WTC11 (cell line): ENCODE measurements at regions not wholly inside any gene's neighbourhood (a gene's known extent, or its start where the extent isn't known, plus 50 kb on each side); places are given as distances from the start of the nearest gene placed in this dataset.

ENCODE experiments used
- ATAC-seq: fragments of 200-7000 bp; cut with Tn5 transposase; 2 replicates; pipeline ENCODE4 v1.10.0; 2021; ENCODE audit warnings: mild to moderate bottlenecking, moderate library complexity
- CTCF ChIA-PET: fragments of 300-600 bp; sonication (Branson Sonifier 250); formaldehyde crosslinking; loops from one replicate; lab custom pipeline; 2021; ENCODE audit warnings: antibody characterized with exemption; lab: Charles Lee
- POLR2A ChIA-PET: fragments of 350-600 bp; sonication (Branson Sonifier 250); formaldehyde crosslinking; loops from one replicate; lab custom pipeline; 2021; ENCODE audit warnings: antibody characterized with exemption; lab: Charles Lee
- DNase-seq: peaks from one replicate; pipeline ENCODE4 v3.0.0; 2021; ENCODE audit warnings: low spot score
- H3K27ac Mint-ChIP-seq: 2 replicates; pipeline ENCODE4 v1.8.0; 2021; ENCODE audit warnings: mixed read lengths
- H3K27me3 Mint-ChIP-seq: 2 replicates; pipeline ENCODE4 v1.8.0; 2021; ENCODE audit warnings: low read depth, mild to moderate bottlenecking, moderate library complexity, mixed read lengths
- H3K36me3 Mint-ChIP-seq: 2 replicates; pipeline ENCODE4 v1.8.0; 2021; ENCODE audit warnings: mixed read lengths
- H3K4me1 Mint-ChIP-seq: 2 replicates; pipeline ENCODE4 v1.8.0; 2022; ENCODE audit warnings: mixed read lengths
- H3K4me3 Mint-ChIP-seq: 2 replicates; pipeline ENCODE4 v1.8.0; 2021; ENCODE audit warnings: mild to moderate bottlenecking, moderate library complexity, mixed read lengths
- H3K9me3 Mint-ChIP-seq: 2 replicates; pipeline ENCODE4 v1.8.0; 2021; ENCODE audit warnings: mixed read lengths
- CBFB ChIP-seq: sonication (generic); formaldehyde crosslinking; IDR thresholded peaks from 2 replicates; pipeline ENCODE4 v1.8.1; 2022; ENCODE audit warnings: mild to moderate bottlenecking, low read depth, missing genetic modification reagents
- CREB1 ChIP-seq: sonication (generic); formaldehyde crosslinking; IDR thresholded peaks from 2 replicates; pipeline ENCODE4 v1.8.0; 2023; ENCODE audit warnings: mild to moderate bottlenecking, missing genetic modification reagents
- CREM ChIP-seq: sonication (generic); formaldehyde crosslinking; IDR thresholded peaks from 2 replicates; pipeline ENCODE4 v1.8.1; 2022; ENCODE audit warnings: mild to moderate bottlenecking, missing genetic modification reagents, moderate library complexity
- ETV6 ChIP-seq: sonication (generic); formaldehyde crosslinking; IDR thresholded peaks from 2 replicates; pipeline ENCODE4 v1.8.1; 2022; ENCODE audit warnings: mild to moderate bottlenecking, missing genetic modification reagents
- FOXP1 ChIP-seq: sonication (generic); formaldehyde crosslinking; IDR thresholded peaks from 2 replicates; pipeline ENCODE4 v1.8.0; 2022; ENCODE audit warnings: missing genetic modification reagents, mild to moderate bottlenecking, moderate library complexity, borderline replicate concordance
- GTF2I ChIP-seq: fragments of 250-450 bp; sonication (Bioruptor Pico); conservative IDR thresholded peaks from 2 replicates; pipeline ENCODE4 v1.4.0; 2021; ENCODE audit warnings: mild to moderate bottlenecking
- HMGA2 ChIP-seq: fragments of 250-450 bp; sonication (Bioruptor Pico); IDR thresholded peaks from 2 replicates; pipeline ENCODE4 v1.4.0; 2021; ENCODE audit warnings: mild to moderate bottlenecking, moderate library complexity
- JAZF1 ChIP-seq: fragments of 250-450 bp; sonication (Bioruptor Pico); IDR thresholded peaks from 2 replicates; pipeline ENCODE4 v1.9.0; 2021; ENCODE audit warnings: moderate library complexity, mild to moderate bottlenecking, inconsistent platforms
- KAT7 ChIP-seq: sonication (generic); formaldehyde crosslinking; IDR thresholded peaks from 2 replicates; pipeline ENCODE4 v1.8.1; 2023; ENCODE audit warnings: missing genetic modification reagents, mild to moderate bottlenecking, borderline replicate concordance
- MYBL2 ChIP-seq: sonication (generic); formaldehyde crosslinking; IDR thresholded peaks from 2 replicates; pipeline ENCODE4 v1.8.1; 2023; ENCODE audit warnings: mild to moderate bottlenecking, moderate library complexity, missing genetic modification reagents
- NFATC4 ChIP-seq: fragments of 250-450 bp; sonication (Bioruptor Pico); IDR thresholded peaks from 2 replicates; pipeline ENCODE4 v1.9.0; 2021; ENCODE audit warnings: mild to moderate bottlenecking
- NFE2L1 ChIP-seq: sonication (generic); formaldehyde crosslinking; IDR thresholded peaks from 2 replicates; pipeline ENCODE4 v1.8.1; 2023; ENCODE audit warnings: missing genetic modification reagents
- NFYB ChIP-seq: sonication (generic); formaldehyde crosslinking; conservative IDR thresholded peaks from 2 replicates; pipeline ENCODE4 v1.8.0; 2022; ENCODE audit warnings: low read depth, missing genetic modification reagents
- PRRX2 ChIP-seq: fragments of 250-450 bp; sonication (Bioruptor Pico); IDR thresholded peaks from 2 replicates; pipeline ENCODE4 v1.8.0; 2021; ENCODE audit warnings: mild to moderate bottlenecking
- SMAD3 ChIP-seq: sonication (generic); formaldehyde crosslinking; IDR thresholded peaks from 2 replicates; pipeline ENCODE4 v1.8.0; 2022; ENCODE audit warnings: missing genetic modification reagents, mild to moderate bottlenecking, borderline replicate concordance
- SOX15 ChIP-seq: fragments of 250-450 bp; sonication (Bioruptor Pico); IDR thresholded peaks from 2 replicates; pipeline ENCODE4 v1.9.0; 2021; ENCODE audit warnings: mild to moderate bottlenecking
- TCF7 ChIP-seq: sonication (generic); formaldehyde crosslinking; IDR thresholded peaks from 2 replicates; pipeline ENCODE4 v1.8.0; 2022; ENCODE audit warnings: mild to moderate bottlenecking, low read depth, missing genetic modification reagents, moderate library complexity
- TEAD4 ChIP-seq: sonication (generic); formaldehyde crosslinking; IDR thresholded peaks from 2 replicates; pipeline ENCODE4 v1.8.0; 2022; ENCODE audit warnings: mild to moderate bottlenecking, missing genetic modification reagents
- ZNF121 ChIP-seq: sonication (generic); formaldehyde crosslinking; IDR thresholded peaks from 2 replicates; pipeline ENCODE4 v1.8.0; 2023; ENCODE audit warnings: missing genetic modification reagents
- ZNF232 ChIP-seq: sonication (generic); formaldehyde crosslinking; IDR thresholded peaks from 2 replicates; pipeline ENCODE4 v1.8.0; 2022; ENCODE audit warnings: mild to moderate bottlenecking, missing genetic modification reagents
- ZNF396 ChIP-seq: fragments of 250-450 bp; sonication (Bioruptor Pico); IDR thresholded peaks from 2 replicates; pipeline ENCODE4 v1.8.0; 2021; ENCODE audit warnings: mild to moderate bottlenecking, moderate library complexity, borderline replicate concordance
- TF ChIP-seq, protein P1 (sequence below): sonication (generic); formaldehyde crosslinking; IDR thresholded peaks from 2 replicates; pipeline ENCODE4 v1.8.1; 2022; ENCODE audit warnings: mild to moderate bottlenecking, moderate library complexity, missing genetic modification reagents
- TF ChIP-seq, protein P2 (sequence below): fragments of 250-450 bp; sonication (Bioruptor Pico); IDR thresholded peaks from 2 replicates; pipeline ENCODE4 v1.9.0; 2021; ENCODE audit warnings: mild to moderate bottlenecking
- TF ChIP-seq, protein P3 (sequence below): sonication (generic); formaldehyde crosslinking; IDR thresholded peaks from 2 replicates; pipeline ENCODE4 v1.8.0; 2023; ENCODE audit warnings: missing genetic modification reagents, mild to moderate bottlenecking, borderline replicate concordance
- TF ChIP-seq, protein P4 (sequence below): sonication (generic); formaldehyde crosslinking; IDR thresholded peaks from 2 replicates; pipeline ENCODE4 v1.8.0; 2022; ENCODE audit warnings: mild to moderate bottlenecking, missing genetic modification reagents
- TF ChIP-seq, protein P5 (sequence below): sonication (generic); formaldehyde crosslinking; IDR thresholded peaks from 2 replicates; pipeline ENCODE4 v1.8.1; 2023; ENCODE audit warnings: mild to moderate bottlenecking, missing genetic modification reagents, moderate library complexity
- TF ChIP-seq, protein P6 (sequence below): fragments of 250-450 bp; sonication (Bioruptor Pico); IDR thresholded peaks from 2 replicates; pipeline ENCODE4 v1.9.0; 2021; ENCODE audit warnings: mild to moderate bottlenecking

DNA sequence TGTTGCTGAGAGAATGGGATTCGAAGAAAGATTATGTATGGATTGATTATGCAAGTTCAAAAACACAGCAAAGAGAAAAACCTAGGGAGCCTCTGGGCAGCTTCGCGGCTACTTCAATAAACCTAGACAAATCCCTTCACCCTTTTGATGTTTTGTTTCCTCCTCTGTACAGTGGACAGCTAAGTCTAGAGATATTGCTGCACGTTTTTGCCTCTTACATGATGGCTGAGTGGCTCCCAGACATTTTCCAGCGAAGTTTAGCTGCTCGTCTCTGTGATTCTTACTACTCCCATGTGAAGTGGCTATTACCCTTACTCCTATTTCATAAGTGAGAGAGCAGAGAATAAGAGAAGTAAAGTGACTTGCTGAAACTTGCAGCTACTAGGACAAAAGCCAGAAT lies 695.0 kb upstream of the GRM7 start:
- CTCF ChIA-PET: no interaction called here
- Mint-ChIP-seq H3K4me1 (no peaks in the 10 kb centered on the region), H3K36me3 (peaks cover 41% of the 10 kb centered on the region), H3K4me3 (no peak overlapping the region), H3K27ac (no peak overlapping the region), H3K27me3 (no peaks in the 10 kb centered on the region), H3K9me3 (peaks cover 63% of the 10 kb centered on the region)
- POLR2A ChIA-PET: no interaction called here
- no peak for DNase-seq
- TF ChIP-seq ZNF396 (CRISPR knock-in tag) (no peak), CREM (CRISPR knock-in tag) (no peak), JAZF1 (CRISPR knock-in tag) (no peak), MYBL2 (CRISPR knock-in tag) (no peak), KAT7 (CRISPR knock-in tag) (no peak), NFYB (CRISPR knock-in tag) (no peak), NFATC4 (CRISPR knock-in tag) (no peak), TEAD4 (CRISPR knock-in tag) (no peak), ZNF232 (CRISPR knock-in tag) (no peak), SOX15 (no peak), TCF7 (no peak), SMAD3 (CRISPR knock-in tag) (no peak), PRRX2 (no peak), CBFB (CRISPR knock-in tag) (no peak)
- TF ChIP-seq, protein P1, sequence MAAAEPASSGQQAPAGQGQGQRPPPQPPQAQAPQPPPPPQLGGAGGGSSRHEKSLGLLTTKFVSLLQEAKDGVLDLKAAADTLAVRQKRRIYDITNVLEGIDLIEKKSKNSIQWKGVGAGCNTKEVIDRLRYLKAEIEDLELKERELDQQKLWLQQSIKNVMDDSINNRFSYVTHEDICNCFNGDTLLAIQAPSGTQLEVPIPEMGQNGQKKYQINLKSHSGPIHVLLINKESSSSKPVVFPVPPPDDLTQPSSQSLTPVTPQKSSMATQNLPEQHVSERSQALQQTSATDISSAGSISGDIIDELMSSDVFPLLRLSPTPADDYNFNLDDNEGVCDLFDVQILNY (CRISPR knock-in tag): no peak
- TF ChIP-seq, protein P2, sequence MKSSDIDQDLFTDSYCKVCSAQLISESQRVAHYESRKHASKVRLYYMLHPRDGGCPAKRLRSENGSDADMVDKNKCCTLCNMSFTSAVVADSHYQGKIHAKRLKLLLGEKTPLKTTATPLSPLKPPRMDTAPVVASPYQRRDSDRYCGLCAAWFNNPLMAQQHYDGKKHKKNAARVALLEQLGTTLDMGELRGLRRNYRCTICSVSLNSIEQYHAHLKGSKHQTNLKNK (CRISPR knock-in tag): no peak
- TF ChIP-seq, protein P3, sequence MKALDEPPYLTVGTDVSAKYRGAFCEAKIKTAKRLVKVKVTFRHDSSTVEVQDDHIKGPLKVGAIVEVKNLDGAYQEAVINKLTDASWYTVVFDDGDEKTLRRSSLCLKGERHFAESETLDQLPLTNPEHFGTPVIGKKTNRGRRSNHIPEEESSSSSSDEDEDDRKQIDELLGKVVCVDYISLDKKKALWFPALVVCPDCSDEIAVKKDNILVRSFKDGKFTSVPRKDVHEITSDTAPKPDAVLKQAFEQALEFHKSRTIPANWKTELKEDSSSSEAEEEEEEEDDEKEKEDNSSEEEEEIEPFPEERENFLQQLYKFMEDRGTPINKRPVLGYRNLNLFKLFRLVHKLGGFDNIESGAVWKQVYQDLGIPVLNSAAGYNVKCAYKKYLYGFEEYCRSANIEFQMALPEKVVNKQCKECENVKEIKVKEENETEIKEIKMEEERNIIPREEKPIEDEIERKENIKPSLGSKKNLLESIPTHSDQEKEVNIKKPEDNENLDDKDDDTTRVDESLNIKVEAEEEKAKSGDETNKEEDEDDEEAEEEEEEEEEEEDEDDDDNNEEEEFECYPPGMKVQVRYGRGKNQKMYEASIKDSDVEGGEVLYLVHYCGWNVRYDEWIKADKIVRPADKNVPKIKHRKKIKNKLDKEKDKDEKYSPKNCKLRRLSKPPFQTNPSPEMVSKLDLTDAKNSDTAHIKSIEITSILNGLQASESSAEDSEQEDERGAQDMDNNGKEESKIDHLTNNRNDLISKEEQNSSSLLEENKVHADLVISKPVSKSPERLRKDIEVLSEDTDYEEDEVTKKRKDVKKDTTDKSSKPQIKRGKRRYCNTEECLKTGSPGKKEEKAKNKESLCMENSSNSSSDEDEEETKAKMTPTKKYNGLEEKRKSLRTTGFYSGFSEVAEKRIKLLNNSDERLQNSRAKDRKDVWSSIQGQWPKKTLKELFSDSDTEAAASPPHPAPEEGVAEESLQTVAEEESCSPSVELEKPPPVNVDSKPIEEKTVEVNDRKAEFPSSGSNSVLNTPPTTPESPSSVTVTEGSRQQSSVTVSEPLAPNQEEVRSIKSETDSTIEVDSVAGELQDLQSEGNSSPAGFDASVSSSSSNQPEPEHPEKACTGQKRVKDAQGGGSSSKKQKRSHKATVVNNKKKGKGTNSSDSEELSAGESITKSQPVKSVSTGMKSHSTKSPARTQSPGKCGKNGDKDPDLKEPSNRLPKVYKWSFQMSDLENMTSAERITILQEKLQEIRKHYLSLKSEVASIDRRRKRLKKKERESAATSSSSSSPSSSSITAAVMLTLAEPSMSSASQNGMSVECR (CRISPR knock-in tag): no peak
- TF ChIP-seq, protein P4, sequence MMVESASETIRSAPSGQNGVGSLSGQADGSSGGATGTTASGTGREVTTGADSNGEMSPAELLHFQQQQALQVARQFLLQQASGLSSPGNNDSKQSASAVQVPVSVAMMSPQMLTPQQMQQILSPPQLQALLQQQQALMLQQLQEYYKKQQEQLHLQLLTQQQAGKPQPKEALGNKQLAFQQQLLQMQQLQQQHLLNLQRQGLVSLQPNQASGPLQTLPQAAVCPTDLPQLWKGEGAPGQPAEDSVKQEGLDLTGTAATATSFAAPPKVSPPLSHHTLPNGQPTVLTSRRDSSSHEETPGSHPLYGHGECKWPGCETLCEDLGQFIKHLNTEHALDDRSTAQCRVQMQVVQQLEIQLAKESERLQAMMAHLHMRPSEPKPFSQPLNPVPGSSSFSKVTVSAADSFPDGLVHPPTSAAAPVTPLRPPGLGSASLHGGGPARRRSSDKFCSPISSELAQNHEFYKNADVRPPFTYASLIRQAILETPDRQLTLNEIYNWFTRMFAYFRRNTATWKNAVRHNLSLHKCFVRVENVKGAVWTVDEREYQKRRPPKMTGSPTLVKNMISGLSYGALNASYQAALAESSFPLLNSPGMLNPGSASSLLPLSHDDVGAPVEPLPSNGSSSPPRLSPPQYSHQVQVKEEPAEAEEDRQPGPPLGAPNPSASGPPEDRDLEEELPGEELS (CRISPR knock-in tag): no peak
- TF ChIP-seq, protein P5, sequence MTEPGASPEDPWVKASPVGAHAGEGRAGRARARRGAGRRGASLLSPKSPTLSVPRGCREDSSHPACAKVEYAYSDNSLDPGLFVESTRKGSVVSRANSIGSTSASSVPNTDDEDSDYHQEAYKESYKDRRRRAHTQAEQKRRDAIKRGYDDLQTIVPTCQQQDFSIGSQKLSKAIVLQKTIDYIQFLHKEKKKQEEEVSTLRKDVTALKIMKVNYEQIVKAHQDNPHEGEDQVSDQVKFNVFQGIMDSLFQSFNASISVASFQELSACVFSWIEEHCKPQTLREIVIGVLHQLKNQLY (CRISPR knock-in tag): no peak
- no peak for ATAC-seq

DNA sequence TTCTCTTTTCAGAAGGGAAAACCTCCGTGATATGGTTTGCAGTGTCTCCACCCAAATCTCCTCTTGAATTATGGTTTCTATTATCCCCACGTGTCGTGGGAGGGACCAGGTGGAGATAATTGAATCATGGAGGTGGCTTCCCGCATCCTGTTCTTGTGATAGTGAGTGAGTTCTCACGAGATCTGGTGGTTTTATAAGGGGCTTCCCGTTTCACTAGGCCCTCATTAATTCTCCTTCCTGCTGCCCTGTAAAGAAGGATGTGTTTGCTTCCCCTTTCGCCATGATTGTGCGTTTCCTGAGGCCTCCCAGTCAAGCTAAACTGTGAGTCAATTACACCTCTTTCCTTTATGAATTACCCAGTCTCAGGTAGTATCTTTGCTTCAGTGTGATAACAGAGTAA lies 692.7 kb upstream of the GRM7 start:
- H3K36me3 Mint-ChIP-seq: peaks cover 36% of the 10 kb centered on the region
- ChIA-PET CTCF (no interaction called here), POLR2A (no interaction called here)
- no peak overlapping the region for H3K4me3 Mint-ChIP-seq
- no peak overlapping the region for H3K27ac Mint-ChIP-seq
- ATAC-seq (no peak), DNase-seq (no peak)
- H3K9me3 Mint-ChIP-seq: peaks cover 75% of the 10 kb centered on the region
- H3K4me1 Mint-ChIP-seq: no peaks in the 10 kb centered on the region
- no peaks in the 10 kb centered on the region for H3K27me3 Mint-ChIP-seq
- TF ChIP-seq CREB1: no peak
- TF ChIP-seq MYBL2 (CRISPR knock-in tag): no peak
- no peak for TF ChIP-seq ZNF121 (CRISPR knock-in tag)
- TF ChIP-seq ETV6 (CRISPR knock-in tag): no peak
- TF ChIP-seq HMGA2 (CRISPR knock-in tag): no peak
- no peak for TF ChIP-seq GTF2I (CRISPR knock-in tag)
- no peak for TF ChIP-seq NFE2L1
- TF ChIP-seq, protein P6, sequence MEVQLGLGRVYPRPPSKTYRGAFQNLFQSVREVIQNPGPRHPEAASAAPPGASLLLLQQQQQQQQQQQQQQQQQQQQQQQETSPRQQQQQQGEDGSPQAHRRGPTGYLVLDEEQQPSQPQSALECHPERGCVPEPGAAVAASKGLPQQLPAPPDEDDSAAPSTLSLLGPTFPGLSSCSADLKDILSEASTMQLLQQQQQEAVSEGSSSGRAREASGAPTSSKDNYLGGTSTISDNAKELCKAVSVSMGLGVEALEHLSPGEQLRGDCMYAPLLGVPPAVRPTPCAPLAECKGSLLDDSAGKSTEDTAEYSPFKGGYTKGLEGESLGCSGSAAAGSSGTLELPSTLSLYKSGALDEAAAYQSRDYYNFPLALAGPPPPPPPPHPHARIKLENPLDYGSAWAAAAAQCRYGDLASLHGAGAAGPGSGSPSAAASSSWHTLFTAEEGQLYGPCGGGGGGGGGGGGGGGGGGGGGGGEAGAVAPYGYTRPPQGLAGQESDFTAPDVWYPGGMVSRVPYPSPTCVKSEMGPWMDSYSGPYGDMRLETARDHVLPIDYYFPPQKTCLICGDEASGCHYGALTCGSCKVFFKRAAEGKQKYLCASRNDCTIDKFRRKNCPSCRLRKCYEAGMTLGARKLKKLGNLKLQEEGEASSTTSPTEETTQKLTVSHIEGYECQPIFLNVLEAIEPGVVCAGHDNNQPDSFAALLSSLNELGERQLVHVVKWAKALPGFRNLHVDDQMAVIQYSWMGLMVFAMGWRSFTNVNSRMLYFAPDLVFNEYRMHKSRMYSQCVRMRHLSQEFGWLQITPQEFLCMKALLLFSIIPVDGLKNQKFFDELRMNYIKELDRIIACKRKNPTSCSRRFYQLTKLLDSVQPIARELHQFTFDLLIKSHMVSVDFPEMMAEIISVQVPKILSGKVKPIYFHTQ (CRISPR knock-in tag): no peak
- TF ChIP-seq FOXP1: no peak
- TF ChIP-seq SOX15: no peak
